ENCODE measurements at regions not wholly inside any gene's neighbourhood (a gene's known extent, or its start where the extent isn't known, plus 50 kb on each side); places are given as distances from the start of the nearest gene placed in this dataset.

DNA sequence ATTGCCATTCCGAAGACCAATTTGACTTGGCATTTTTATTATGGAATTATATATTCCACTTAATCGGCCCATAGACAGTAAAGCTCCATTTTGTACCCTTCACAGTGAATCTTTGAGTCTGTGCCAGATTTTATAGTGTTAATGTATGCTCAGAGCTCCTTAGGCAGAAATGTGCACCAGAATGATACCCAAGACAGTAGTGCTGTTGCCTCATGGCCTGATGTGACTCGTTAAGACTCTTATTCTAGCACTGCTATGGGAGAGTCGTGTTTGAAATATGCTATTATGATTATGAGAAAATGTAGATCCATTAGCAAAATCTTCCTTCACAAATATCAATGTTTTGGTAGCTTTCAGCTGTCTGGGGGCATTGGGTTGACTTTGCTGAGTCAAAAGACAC lies 209.8 kb upstream of the RAG2 start:
- intact Hi-C loops (cut with micrococcal nuclease; ENCODE audit: unreplicated experiment), result no loop called here
- Histone ChIP-seq H3K36me3 (replicated peaks in 1 of 2; ENCODE audit: control insufficient read depth in 1 of 2, insufficient read depth in 2 of 2, low read length in 2 of 2) (no peaks in the 10 kb centered on the region), H3K27me3 (ENCODE audit: control insufficient read depth in 1 of 2, insufficient read depth in 2 of 2, low read length in 2 of 2) (no peaks in the 10 kb centered on the region), H3K4me3 (replicated peaks in 1 of 3; ENCODE audit: insufficient read depth in 1 of 3, low read depth in 2 of 3, low read length in 3 of 3) (no peak overlapping the region), H2AFZ (ENCODE audit: low read length) (no peak overlapping the region), H3K4me2 (ENCODE audit: low read depth, low read length) (no peak overlapping the region), H3K9me3 (ENCODE audit: low read length) (no peaks in the 10 kb centered on the region), H3K79me2 (ENCODE audit: insufficient read depth, low read length) (no peaks in the 10 kb centered on the region), H3K9ac (ENCODE audit: insufficient read depth, low read depth, low read length) (no peak overlapping the region), H3K27ac (ENCODE audit: extremely low read length, insufficient read depth, low read length) (no peak overlapping the region), H4K20me1 (ENCODE audit: insufficient read depth, low read length) (no peaks in the 10 kb centered on the region), H3K4me1 (ENCODE audit: insufficient read depth, low read length) (no peaks in the 10 kb centered on the region)
- DNase-seq (ENCODE audit: low spot score) (no peak), ATAC-seq (no peak), FAIRE-seq (no peak)
- BruUV-seq (replicated peaks), result no TSS peak
- 1% methylated on average over 4 of the region's 4 CpGs for WGBS (ENCODE audit: low lambda C conversion rate)
- no peak for TF ChIP-seq KAT2B (IDR thresholded peaks at IDR 0.05; ENCODE audit: borderline replicate concordance, low read depth, low read length)
- no peak for TF ChIP-seq FOSL1 (CRISPR knock-in tag; IDR thresholded peaks at IDR 0.05; ENCODE audit: borderline replicate concordance)
- no peak for TF ChIP-seq PHF8 (CRISPR knock-in tag; IDR thresholded peaks at IDR 0.05)
- TF ChIP-seq SIN3B (IDR thresholded peaks at IDR 0.05; ENCODE audit: low read length), result no peak
- no peak for TF ChIP-seq DMAP1 (CRISPR knock-in tag; IDR thresholded peaks at IDR 0.05)
- TF ChIP-seq DNMT1 (CRISPR knock-in tag; IDR thresholded peaks at IDR 0.05), result no peak
- TF ChIP-seq STAT5B (CRISPR knock-in tag; IDR thresholded peaks at IDR 0.05), result no peak
- TF ChIP-seq RBM39 (IDR thresholded peaks at IDR 0.05; ENCODE audit: low read depth, low read length, poor library complexity, severe bottlenecking), result no peak
- TF ChIP-seq, protein P1, sequence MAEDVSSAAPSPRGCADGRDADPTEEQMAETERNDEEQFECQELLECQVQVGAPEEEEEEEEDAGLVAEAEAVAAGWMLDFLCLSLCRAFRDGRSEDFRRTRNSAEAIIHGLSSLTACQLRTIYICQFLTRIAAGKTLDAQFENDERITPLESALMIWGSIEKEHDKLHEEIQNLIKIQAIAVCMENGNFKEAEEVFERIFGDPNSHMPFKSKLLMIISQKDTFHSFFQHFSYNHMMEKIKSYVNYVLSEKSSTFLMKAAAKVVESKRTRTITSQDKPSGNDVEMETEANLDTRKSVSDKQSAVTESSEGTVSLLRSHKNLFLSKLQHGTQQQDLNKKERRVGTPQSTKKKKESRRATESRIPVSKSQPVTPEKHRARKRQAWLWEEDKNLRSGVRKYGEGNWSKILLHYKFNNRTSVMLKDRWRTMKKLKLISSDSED (CRISPR knock-in tag; IDR thresholded peaks at IDR 0.05), result no peak
- no peak for TF ChIP-seq ZC3H13 (CRISPR knock-in tag; IDR thresholded peaks at IDR 0.05)
- TF ChIP-seq ZNF354B (CRISPR knock-in tag; IDR thresholded peaks at IDR 0.05), result no peak
- TF ChIP-seq CREB1 (IDR thresholded peaks at IDR 0.05), result no peak
- TF ChIP-seq CREB1 (CRISPR knock-in tag; IDR thresholded peaks at IDR 0.05), result no peak
- no peak for TF ChIP-seq FOXK2 (IDR thresholded peaks at IDR 0.05)
- TF ChIP-seq ZSCAN9 (CRISPR knock-in tag; IDR thresholded peaks at IDR 0.05; ENCODE audit: borderline replicate concordance), result no peak
- in situ Hi-C loops (cut with HindIII; ENCODE audit: extremely low pct_ligation_motif_present, low pct_unique_long_range_greater_than_20kb), result no loop called here
- CTCF ChIA-PET (ENCODE audit: low intra/inter-chr PET ratio, low total read pairs), result no interaction called here
- POLR2A ChIA-PET, result no interaction called here

Measured in HepG2 (cell line).